Breast epithelium (tissue), 3 donors: ENCODE measurements at regions not wholly inside any gene's neighbourhood (a gene's known extent, or its start where the extent isn't known, plus 50 kb on each side); places are given as distances from the start of the nearest gene placed in this dataset.

Experiments used
- POLR2A ChIP-seq: fragments of 450-650 bp; IDR thresholded peaks from one replicate; pipeline ENCODE4 v1.6.1; 2016; ENCODE audit warnings: antibody characterized with exemption, mild to moderate bottlenecking, moderate library complexity
- POLR2AphosphoS5 ChIP-seq, 3 donors: sonication (generic); formaldehyde crosslinking; IDR thresholded peaks; one replicate each; pipeline ENCODE4 v1.6.1; 2017; ENCODE audit warnings: antibody characterized with exemption in 3 of 3
- TF ChIP-seq, protein P1 (sequence below), 3 donors: fragments of 450-650 bp; IDR thresholded peaks; one replicate each; pipeline ENCODE4 v1.5.1; 2016 to 2017; ENCODE audit warnings: antibody characterized with exemption in 3 of 3, mild to moderate bottlenecking in 3 of 3, moderate library complexity in 3 of 3

- TF ChIP-seq POLR2AphosphoS5 (IDR thresholded peaks at IDR 0.05) (no peak), POLR2A (no peak)
- TF ChIP-seq, protein P1, sequence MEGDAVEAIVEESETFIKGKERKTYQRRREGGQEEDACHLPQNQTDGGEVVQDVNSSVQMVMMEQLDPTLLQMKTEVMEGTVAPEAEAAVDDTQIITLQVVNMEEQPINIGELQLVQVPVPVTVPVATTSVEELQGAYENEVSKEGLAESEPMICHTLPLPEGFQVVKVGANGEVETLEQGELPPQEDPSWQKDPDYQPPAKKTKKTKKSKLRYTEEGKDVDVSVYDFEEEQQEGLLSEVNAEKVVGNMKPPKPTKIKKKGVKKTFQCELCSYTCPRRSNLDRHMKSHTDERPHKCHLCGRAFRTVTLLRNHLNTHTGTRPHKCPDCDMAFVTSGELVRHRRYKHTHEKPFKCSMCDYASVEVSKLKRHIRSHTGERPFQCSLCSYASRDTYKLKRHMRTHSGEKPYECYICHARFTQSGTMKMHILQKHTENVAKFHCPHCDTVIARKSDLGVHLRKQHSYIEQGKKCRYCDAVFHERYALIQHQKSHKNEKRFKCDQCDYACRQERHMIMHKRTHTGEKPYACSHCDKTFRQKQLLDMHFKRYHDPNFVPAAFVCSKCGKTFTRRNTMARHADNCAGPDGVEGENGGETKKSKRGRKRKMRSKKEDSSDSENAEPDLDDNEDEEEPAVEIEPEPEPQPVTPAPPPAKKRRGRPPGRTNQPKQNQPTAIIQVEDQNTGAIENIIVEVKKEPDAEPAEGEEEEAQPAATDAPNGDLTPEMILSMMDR (IDR thresholded peaks at IDR 0.05): no peak
These were observed 66.2 kb upstream of the STEAP1B start for GRCh38 chr7:22566176-22566575.
